GM12878 (cell line): ENCODE measurements at regions not wholly inside any gene's neighbourhood (a gene's known extent, or its start where the extent isn't known, plus 50 kb on each side); places are given as distances from the start of the nearest gene placed in this dataset.

Source experiments
- ATAC-seq: fragments of 200-7000 bp; cut with Tn5 transposase; 3 replicates; pipeline ENCODE4 v1.9.1; 2020; ENCODE audit warnings: mild to moderate bottlenecking, moderate library complexity
- BruUV-seq: library from RNA; stranded (reverse); fragments of 400-500 nt; replicated peaks from 2 replicates; lab custom pipeline; 2021; lab: Mats Ljungman, UMichigan
- CTCF ChIA-PET: fragments of 300-600 bp; sonication (Branson Sonifier 250); formaldehyde crosslinking; extraction: SDS; loops from one replicate; lab custom pipeline; 2021; ENCODE audit warnings: inconsistent platforms; lab: Yijun Ruan, JAX
- POLR2A ChIA-PET: fragments of 350-600 bp; formaldehyde crosslinking; extraction: SDS; loops from one replicate; lab custom pipeline; 2021; ENCODE audit warnings: inconsistent platforms; lab: Charles Lee
- RAD21 ChIA-PET: fragments of 300-600 bp; sonication (Branson Sonifier 250); formaldehyde crosslinking; loops from one replicate; lab custom pipeline; 2023; ENCODE audit warnings: antibody characterized with exemption; ENCODE audit not compliant: unreplicated experiment; lab: Charles Lee
- SMC1A ChIA-PET: fragments of 300-600 bp; sonication (Branson Sonifier 250); formaldehyde crosslinking; loops from one replicate; lab custom pipeline; 2023; ENCODE audit not compliant: unreplicated experiment, uncharacterized antibody; lab: Charles Lee
- DNase-seq: peaks from one replicate; pipeline ENCODE4 v3.0.0-alpha.2; 2011; ENCODE audit warnings: low read depth, low spot score
- FAIRE-seq: peaks from 3 replicates; lab custom pipeline; 2011; peaks lifted over from hg19 to GRCh38; lab: Jason Lieb, UNC
- H2AFZ ChIP-seq: 2 replicates; pipeline ENCODE4 v1.6.0; 2011; ENCODE audit warnings: low read depth, low read length, control low read depth; ENCODE audit not compliant: control insufficient read depth
- H3K27ac ChIP-seq: 2 replicates; pipeline ENCODE4 v1.5.1; 2011; ENCODE audit warnings: control low read depth; ENCODE audit not compliant: control insufficient read depth, insufficient read depth
- H3K27me3 ChIP-seq, 2 experiments: replicated peaks in 1 of 2; 2 replicates each; pipeline versions ENCODE4 v1.6.0 to v1.6.1; 2011; ENCODE audit warnings: low read length in 1 of 2; ENCODE audit not compliant: control insufficient read depth in 2 of 2, insufficient read depth in 2 of 2
- H3K36me3 ChIP-seq, 2 experiments: 2 replicates each; pipeline ENCODE4 v1.5.1; 2011; ENCODE audit warnings: low read length in 1 of 2; ENCODE audit not compliant: control insufficient read depth in 2 of 2, insufficient read depth in 2 of 2
- H3K4me1 ChIP-seq: 2 replicates; pipeline ENCODE4 v1.6.1; 2011; ENCODE audit warnings: mild to moderate bottlenecking, low read length, moderate library complexity, mixed read lengths; ENCODE audit not compliant: control insufficient read depth, insufficient read depth
- H3K4me2 ChIP-seq: 2 replicates; pipeline ENCODE4 v1.6.0; 2011; ENCODE audit warnings: control low read depth; ENCODE audit not compliant: control insufficient read depth, insufficient read depth
- H3K4me3 ChIP-seq: fragments of 200-600 bp; sonication (generic); 2 replicates; pipeline ENCODE4 v1.5.1; 2016
- H3K79me2 ChIP-seq: 2 replicates; pipeline ENCODE4 v1.6.0; 2011; ENCODE audit warnings: low read length; ENCODE audit not compliant: control insufficient read depth, insufficient read depth
- H3K9ac ChIP-seq: 2 replicates; pipeline ENCODE4 v1.8.0; 2011; ENCODE audit warnings: low read length, control low read depth, mixed read lengths; ENCODE audit not compliant: control insufficient read depth, insufficient read depth
- H3K9me3 ChIP-seq: replicated peaks from 3 replicates; pipeline ENCODE4 v1.5.1; 2011; ENCODE audit warnings: mild to moderate bottlenecking, low read length; ENCODE audit not compliant: control insufficient read depth, insufficient read depth
- H4K20me1 ChIP-seq: 2 replicates; pipeline ENCODE4 v1.6.0; 2011; ENCODE audit not compliant: control insufficient read depth, insufficient read depth
- CBFB ChIP-seq: IDR thresholded peaks from 2 replicates; pipeline ENCODE4 v1.6.1; 2016; ENCODE audit warnings: antibody characterized with exemption, low read depth
- FOXK2 ChIP-seq: fragments of 450-650 bp; IDR thresholded peaks from 2 replicates; pipeline ENCODE4 v1.6.1; 2017; ENCODE audit warnings: mild to moderate bottlenecking, moderate library complexity
- HDAC2 ChIP-seq: fragments of 200-600 bp; sonication (generic); IDR thresholded peaks from 2 replicates; pipeline ENCODE4 v1.6.1; 2017
- MEF2A ChIP-seq: IDR thresholded peaks from 2 replicates; pipeline ENCODE4 v1.6.1; 2011; ENCODE audit warnings: low read depth, mild to moderate bottlenecking, low read length, moderate library complexity; ENCODE audit not compliant: insufficient read depth
- MYC ChIP-seq: IDR thresholded peaks from 2 replicates; pipeline ENCODE4 v1.6.1; 2011; ENCODE audit warnings: mild to moderate bottlenecking, low read length, moderate library complexity, inconsistent platforms; ENCODE audit not compliant: insufficient read depth, insufficient replicate concordance, insufficient read length, severe bottlenecking
- NRF1 ChIP-seq: conservative IDR thresholded peaks from 2 replicates; pipeline ENCODE4 v1.6.1; 2011; ENCODE audit warnings: mild to moderate bottlenecking, low read depth, low read length, improper control_type of control experiment
- POU2F2 ChIP-seq: IDR thresholded peaks from 3 replicates; pipeline ENCODE4 v1.6.1; 2011; ENCODE audit warnings: low read depth, mild to moderate bottlenecking, low read length, borderline replicate concordance
- REST ChIP-seq: IDR thresholded peaks from 2 replicates; pipeline ENCODE4 v1.6.1; 2012; ENCODE audit warnings: mild to moderate bottlenecking, low read depth, low read length
- STAT3 ChIP-seq: IDR thresholded peaks from 2 replicates; pipeline ENCODE4 v1.6.1; 2011; ENCODE audit warnings: low read depth, low read length, improper control_type of control experiment
- ZNF217 ChIP-seq: fragments of 450-650 bp; IDR thresholded peaks from 2 replicates; pipeline ENCODE4 v1.6.1; 2017; ENCODE audit warnings: antibody characterized with exemption, mild to moderate bottlenecking
- WGBS: methylation state at CpG from one replicate; pipeline ENCODE4 v1.1.6; 2016; ENCODE audit warnings: low lambda C conversion rate; ENCODE audit not compliant: insufficient replicate concordance, insufficient coverage; ENCODE audit errors: missing lambda C conversion rate; 5-methylcytosine and 5-hydroxymethylcytosine counted together
- in situ Hi-C: fragments of 300-500 bp; cut with MboI; formaldehyde crosslinking; loops from 9 replicates; pipeline ENCODE4 v1.14.3; 2018; ENCODE audit warnings: mixed read lengths
- intact Hi-C: fragments of 100-400 bp; cut with micrococcal nuclease; formaldehyde crosslinking; loops from one replicate; pipeline ENCODE4 v1.14.2; 2022; ENCODE audit not compliant: unreplicated experiment
- TF ChIP-seq, protein P1 (sequence below): fragments of 450-650 bp; IDR thresholded peaks from 2 replicates; pipeline ENCODE4 v1.6.1; 2017; ENCODE audit warnings: mild to moderate bottlenecking, moderate library complexity

GRCh38 chr3:31278532-31278931 lies 254.2 kb upstream of the STT3B start:
- Histone ChIP-seq H3K4me3 (no peak overlapping the region), H3K36me3 (no peaks in the 10 kb centered on the region), H4K20me1 (no peaks in the 10 kb centered on the region), H3K27me3 (no peaks in the 10 kb centered on the region), H3K79me2 (no peaks in the 10 kb centered on the region), H3K9ac (no peak overlapping the region), H3K27ac (no peak overlapping the region), H2AFZ (no peak overlapping the region), H3K4me2 (no peak overlapping the region), H3K4me1 (no peaks in the 10 kb centered on the region), H3K9me3 (no peaks in the 10 kb centered on the region)
- WGBS, result 39% methylated on average over 5 of the region's 5 CpGs
- DNase-seq (no peak), ATAC-seq (no peak), FAIRE-seq (no peak)
- in situ Hi-C loops, result no loop called here
- TF ChIP-seq STAT3, result no peak
- TF ChIP-seq CBFB, result no peak
- TF ChIP-seq NRF1, result no peak
- no TSS peak for BruUV-seq
- SMC1A ChIA-PET, result interaction anchor here (0.8 to 1.1 kb wide), 2 partner anchors 71 to 183 kb away, joined by 3 read pairs; no protein-coding TSS in a partner anchor
- RAD21 ChIA-PET, result interaction anchor here (1.0 kb wide), 1 partner anchor 29 kb away, joined by 3 read pairs; no protein-coding TSS in a partner anchor
- POLR2A ChIA-PET, result no interaction called here
- intact Hi-C loops, result no loop called here
- CTCF ChIA-PET, result interaction anchor here (0.6 to 0.8 kb wide), 2 partner anchors 15 to 187 kb away, joined by 3 read pairs; no protein-coding TSS in a partner anchor

GRCh38 chr3:31284776-31285175 lies 247.9 kb upstream of the STT3B start:
- Histone ChIP-seq H3K27ac (no peak overlapping the region), H3K9me3 (no peaks in the 10 kb centered on the region), H3K4me3 (no peak overlapping the region), H3K79me2 (no peaks in the 10 kb centered on the region), H3K36me3 (no peaks in the 10 kb centered on the region), H2AFZ (no peak overlapping the region), H3K27me3 (no peaks in the 10 kb centered on the region), H3K4me1 (no peaks in the 10 kb centered on the region), H4K20me1 (no peaks in the 10 kb centered on the region), H3K4me2 (no peak overlapping the region), H3K9ac (no peak overlapping the region)
- FAIRE-seq (no peak), DNase-seq (no peak), ATAC-seq (no peak)
- ChIA-PET CTCF (no interaction called here), SMC1A (no interaction called here), POLR2A (no interaction called here), RAD21 (no interaction called here)
- in situ Hi-C loops (no loop called here), intact Hi-C loops (no loop called here)
- no TSS peak for BruUV-seq
- WGBS, result 0% methylated on average over 1 of the region's 1 CpG
- TF ChIP-seq HDAC2, result no peak
- TF ChIP-seq ZNF217, result no peak
- no peak for TF ChIP-seq REST
- no peak for TF ChIP-seq MEF2A
- TF ChIP-seq, protein P1, sequence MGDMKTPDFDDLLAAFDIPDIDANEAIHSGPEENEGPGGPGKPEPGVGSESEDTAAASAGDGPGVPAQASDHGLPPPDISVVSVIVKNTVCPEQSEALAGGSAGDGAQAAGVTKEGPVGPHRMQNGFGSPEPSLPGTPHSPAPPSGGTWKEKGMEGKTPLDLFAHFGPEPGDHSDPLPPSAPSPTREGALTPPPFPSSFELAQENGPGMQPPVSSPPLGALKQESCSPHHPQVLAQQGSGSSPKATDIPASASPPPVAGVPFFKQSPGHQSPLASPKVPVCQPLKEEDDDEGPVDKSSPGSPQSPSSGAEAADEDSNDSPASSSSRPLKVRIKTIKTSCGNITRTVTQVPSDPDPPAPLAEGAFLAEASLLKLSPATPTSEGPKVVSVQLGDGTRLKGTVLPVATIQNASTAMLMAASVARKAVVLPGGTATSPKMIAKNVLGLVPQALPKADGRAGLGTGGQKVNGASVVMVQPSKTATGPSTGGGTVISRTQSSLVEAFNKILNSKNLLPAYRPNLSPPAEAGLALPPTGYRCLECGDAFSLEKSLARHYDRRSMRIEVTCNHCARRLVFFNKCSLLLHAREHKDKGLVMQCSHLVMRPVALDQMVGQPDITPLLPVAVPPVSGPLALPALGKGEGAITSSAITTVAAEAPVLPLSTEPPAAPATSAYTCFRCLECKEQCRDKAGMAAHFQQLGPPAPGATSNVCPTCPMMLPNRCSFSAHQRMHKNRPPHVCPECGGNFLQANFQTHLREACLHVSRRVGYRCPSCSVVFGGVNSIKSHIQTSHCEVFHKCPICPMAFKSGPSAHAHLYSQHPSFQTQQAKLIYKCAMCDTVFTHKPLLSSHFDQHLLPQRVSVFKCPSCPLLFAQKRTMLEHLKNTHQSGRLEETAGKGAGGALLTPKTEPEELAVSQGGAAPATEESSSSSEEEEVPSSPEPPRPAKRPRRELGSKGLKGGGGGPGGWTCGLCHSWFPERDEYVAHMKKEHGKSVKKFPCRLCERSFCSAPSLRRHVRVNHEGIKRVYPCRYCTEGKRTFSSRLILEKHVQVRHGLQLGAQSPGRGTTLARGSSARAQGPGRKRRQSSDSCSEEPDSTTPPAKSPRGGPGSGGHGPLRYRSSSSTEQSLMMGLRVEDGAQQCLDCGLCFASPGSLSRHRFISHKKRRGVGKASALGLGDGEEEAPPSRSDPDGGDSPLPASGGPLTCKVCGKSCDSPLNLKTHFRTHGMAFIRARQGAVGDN, result no peak
- TF ChIP-seq POU2F2, result no peak
- no peak for TF ChIP-seq MYC
- TF ChIP-seq FOXK2, result no peak
